ENCODE measurements at regions not wholly inside any gene's neighbourhood (a gene's known extent, or its start where the extent isn't known, plus 50 kb on each side); places are given as distances from the start of the nearest gene placed in this dataset.

- TF ChIP-seq CTCF (IDR thresholded peaks at IDR 0.05; ENCODE audit: low read depth, low read length) (no peak), POLR2A (IDR thresholded peaks at IDR 0.05; ENCODE audit: extremely low read depth, insufficient read length) (no peak)
Observed at GRCh38 chr14:105924951-105925591, 398.7 kb downstream of the TMEM121 start.

Measured in NB4 (cell line).